Fibroblast of gingiva (primary cell): ENCODE measurements at regions not wholly inside any gene's neighbourhood (a gene's known extent, or its start where the extent isn't known, plus 50 kb on each side); places are given as distances from the start of the nearest gene placed in this dataset.

ENCODE experiments used
- DNase-seq: peaks from one replicate; pipeline ENCODE4 v3.0.0-alpha.2; 2011; ENCODE audit warnings: low read depth

- DNase-seq, result no peak
These were observed 634.0 kb downstream of the IRX1 start for GRCh38 chr5:4229414-4230292.

DNA sequence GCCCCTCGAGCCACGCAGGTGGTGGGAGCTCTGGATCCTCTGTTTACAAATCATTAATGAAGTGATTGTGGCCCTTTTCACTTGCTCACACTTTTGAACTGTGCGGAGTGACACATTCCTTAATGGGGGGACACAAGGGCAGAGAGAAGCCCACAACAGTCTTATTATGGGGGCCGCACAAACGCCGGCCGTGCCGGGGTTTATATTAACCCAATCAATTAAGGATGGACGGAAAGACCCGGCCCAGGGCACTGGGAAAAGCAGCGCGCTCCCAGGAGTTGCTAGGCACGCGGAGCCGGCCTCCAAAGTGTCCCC is 634.8 kb downstream of the IRX1 start:
- DNase-seq, result no peak

GRCh38 chr5:4230786-4231641 is 635.4 kb downstream of the IRX1 start:
- no peak for DNase-seq

DNA sequence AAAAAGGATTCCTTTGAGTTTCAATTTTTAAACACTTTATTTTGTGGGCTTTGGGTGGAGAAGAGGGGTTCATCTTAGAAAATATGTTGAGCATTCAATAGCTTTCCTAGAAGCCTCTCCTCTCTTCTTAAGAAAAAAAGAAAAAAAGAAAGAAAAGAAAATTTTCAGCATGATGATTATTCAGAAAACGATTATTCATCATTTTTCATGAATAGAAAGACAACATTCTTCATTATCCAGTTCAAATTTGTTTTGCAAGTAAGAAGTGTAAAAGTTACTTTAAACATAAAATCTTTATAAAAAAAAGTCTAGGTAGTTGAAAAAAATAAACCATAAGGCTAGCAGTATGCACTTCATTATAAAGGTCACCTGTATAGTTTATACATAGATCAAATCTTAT is 636.5 kb downstream of the IRX1 start:
- DNase-seq, result no peak

DNA sequence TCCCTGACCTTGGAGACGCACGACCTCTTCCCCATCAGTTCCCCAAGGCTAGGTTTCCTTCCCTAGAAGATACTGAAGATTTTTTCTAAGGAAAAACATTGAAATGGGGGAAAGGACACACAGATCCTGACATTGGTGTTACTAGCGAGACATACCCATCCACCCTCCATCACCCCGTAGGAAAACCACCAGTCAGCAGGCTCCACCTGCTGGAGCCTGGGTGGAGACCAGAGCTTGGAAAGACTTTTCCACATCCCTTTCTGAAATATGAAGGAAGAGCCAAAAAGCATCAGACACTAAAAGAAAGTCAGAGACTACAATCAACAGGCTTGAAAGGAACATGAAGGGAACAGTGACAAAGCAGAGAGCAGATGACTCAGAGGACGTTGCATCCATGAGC is 638.0 kb downstream of the IRX1 start:
- no peak for DNase-seq

DNA sequence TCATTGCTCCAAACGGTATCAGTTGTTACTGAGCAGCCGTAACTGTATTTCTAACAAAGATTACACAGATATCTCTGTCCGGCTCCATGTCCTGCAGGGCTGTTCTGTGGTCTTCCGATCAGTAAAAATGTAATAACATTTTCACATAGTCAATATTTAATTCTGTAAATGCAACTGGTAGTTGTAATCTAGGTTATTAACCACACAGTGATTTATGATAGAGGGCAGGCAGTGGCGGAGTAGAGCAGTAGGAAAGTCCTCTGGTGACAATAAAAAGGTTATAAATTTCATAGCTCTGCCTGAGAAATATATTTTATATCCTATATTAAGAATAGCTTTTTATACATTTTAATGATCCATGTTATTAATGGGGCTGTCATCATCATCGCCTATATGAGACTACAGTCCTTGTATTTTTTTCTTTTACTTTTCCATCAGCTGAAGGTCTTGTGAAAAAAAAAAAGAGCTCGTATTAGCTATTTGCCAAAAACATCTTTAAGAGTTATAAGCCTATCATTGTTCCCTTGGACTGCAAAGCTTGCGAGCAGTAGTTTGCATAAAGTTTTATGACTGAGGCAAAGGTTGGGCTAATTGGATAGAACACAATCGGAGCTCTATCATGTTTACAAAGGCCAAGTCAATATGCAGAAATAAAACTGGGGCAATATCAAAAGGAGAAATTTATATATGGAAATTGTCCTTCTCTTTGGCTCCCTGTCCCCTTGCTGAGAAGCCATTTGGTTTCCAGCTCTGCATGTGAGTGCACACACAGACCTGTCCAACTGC is 648.0 kb downstream of the IRX1 start:
- DNase-seq, result no peak

DNA sequence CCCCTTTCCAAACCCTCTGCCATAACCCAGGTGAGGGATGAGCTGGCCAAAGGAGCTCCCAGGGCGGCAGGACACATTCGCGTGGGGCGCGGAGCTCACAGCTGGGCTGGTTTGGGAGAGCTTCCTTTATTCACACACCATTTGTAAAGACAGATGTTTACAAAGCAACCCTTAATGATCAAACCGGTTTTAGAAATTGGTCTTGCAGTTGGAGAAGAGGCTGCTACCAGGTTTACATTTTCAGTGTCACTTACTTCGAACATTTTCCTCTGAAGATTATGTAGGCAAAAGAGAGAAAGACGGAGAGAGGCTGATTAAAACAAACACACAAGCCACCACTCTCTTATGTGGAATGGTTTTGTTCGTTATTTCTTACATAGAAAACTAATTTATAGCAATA is 648.7 kb downstream of the IRX1 start:
- DNase-seq, result no peak

GRCh38 chr5:4245076-4245475 is 649.4 kb downstream of the IRX1 start:
- no peak for DNase-seq

- DNase-seq, result no peak
These were observed 649.9 kb downstream of the IRX1 start for GRCh38 chr5:4245511-4245910.

- DNase-seq, result no peak
These were observed 650.8 kb downstream of the IRX1 start for GRCh38 chr5:4246447-4246846.

GRCh38 chr5:4250254-4250653 is 654.6 kb downstream of the IRX1 start:
- no peak for DNase-seq

DNA sequence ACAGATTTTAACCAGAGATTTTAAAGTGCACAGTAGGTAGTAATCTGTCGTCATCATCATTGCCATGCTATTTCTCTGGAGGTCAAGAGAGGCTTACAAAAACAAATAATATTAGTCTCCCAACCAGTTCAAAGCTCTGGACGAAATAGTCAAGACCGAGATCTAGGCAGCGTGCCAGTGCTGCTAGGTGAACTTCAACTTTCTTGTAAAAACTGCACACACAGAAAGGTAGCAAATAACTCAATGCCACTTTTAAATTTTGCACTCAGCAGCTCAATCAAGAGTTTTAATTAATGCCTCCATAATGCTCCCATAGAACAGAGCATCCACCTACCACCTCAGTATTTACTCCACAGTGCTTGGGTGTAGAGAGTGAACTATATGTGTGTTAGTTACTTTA is 656.8 kb downstream of the IRX1 start:
- no peak for DNase-seq

- no peak for DNase-seq
These were observed 659.1 kb downstream of the IRX1 start for GRCh38 chr5:4254736-4255135.

DNA sequence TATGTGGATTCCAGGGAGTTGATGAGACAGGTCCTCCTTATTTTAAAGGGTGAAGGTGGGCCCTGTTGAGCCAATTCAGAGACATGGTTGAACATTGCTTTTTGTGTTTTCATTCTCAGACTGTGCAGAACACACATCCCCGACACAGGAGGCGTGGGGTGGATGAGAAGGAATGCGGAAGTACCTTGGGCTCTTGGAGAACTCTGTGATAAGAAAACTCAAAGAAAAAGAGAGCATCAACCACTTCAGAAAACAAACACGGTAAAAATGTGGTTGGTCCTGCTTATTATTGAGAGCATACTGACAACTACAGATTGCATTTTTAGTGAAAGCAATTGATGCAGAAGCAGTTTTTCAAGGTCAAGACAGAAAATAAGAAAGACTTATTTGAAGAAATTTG is 659.8 kb downstream of the IRX1 start:
- DNase-seq, result no peak

DNA sequence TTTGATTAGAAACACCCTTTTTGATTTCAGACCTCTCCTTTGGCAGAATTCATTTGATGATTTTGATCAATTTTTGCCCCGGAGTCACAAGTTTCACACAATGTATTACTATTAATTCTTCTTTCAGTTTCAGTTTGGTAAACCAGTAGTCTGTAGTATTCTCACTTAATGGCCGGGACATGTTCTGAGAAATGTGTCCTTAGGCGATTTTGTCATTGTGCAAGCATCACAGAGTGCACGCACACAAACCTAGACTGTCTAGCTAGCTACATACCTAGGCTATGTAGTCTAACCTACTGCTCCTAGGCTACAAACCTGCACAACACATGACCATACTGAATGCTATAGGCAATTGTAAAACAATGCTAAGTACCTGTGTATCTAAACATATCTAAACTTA is 662.5 kb downstream of the IRX1 start:
- DNase-seq, result no peak

DNA sequence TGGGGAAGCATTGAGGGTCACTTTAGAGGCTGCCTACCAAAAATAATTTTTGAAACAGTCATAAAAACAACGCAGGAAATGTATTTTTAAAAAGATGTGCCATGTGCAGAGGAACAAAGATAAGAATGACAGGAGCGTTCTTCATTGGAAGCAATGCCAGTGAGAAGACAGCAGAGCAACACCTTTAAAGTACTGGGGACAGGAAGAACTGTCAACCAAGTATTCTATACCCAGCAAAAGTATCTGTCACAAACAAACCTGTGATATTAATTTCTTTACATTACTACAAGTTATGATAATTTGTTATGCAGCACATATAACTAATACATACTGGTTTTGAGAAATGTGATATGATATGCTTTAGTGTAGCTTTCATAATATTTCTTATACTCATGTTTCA is 675.6 kb downstream of the IRX1 start:
- no peak for DNase-seq

- no peak for DNase-seq
These were observed 679.6 kb downstream of the IRX1 start for GRCh38 chr5:4275232-4275631.

- DNase-seq, result no peak
These were observed 699.2 kb downstream of the IRX1 start for GRCh38 chr5:4294878-4295277.

GRCh38 chr5:4295663-4296339 is 700.2 kb downstream of the IRX1 start:
- DNase-seq, result no peak

GRCh38 chr5:4306057-4306456 is 710.4 kb downstream of the IRX1 start:
- DNase-seq, result no peak

- DNase-seq, result no peak
These were observed 713.4 kb downstream of the IRX1 start for GRCh38 chr5:4309026-4309425.

DNA sequence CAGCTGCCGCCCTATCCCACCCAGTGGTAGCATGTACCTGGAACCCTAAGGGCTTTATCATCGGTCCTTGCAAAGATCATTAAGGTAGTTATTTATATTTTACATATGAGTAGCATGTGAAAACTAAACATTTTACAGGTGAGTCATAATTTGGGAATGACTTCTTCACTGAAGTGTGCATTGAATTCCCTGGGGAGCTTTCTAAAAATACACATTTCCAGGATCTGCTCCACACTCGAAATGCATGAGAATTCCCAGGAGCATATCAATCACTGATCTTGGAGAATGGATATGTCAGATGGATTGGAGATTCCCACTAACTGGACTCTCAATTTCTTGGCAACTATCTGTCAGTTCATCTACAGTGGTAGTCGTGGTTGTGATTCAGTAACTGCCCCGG is 717.5 kb downstream of the IRX1 start:
- no peak for DNase-seq
